ENCODE measurements at regions not wholly inside any gene's neighbourhood (a gene's known extent, or its start where the extent isn't known, plus 50 kb on each side); places are given as distances from the start of the nearest gene placed in this dataset.
"Not testable (repeated sequence)": the region's sequence is repeated elsewhere in the genome, so short reads cannot be mapped to it uniquely, and the experiment has no call there.

- POLR2A ChIA-PET: no interaction called here
- TF ChIP-seq MAX (IDR thresholded peaks at IDR 0.05; ENCODE audit: insufficient read depth, insufficient read length) (no peak), POLR2AphosphoS5 (IDR thresholded peaks at IDR 0.05; ENCODE audit: insufficient read depth, low read depth, low read length) (no peak), CTCF (IDR thresholded peaks at IDR 0.05; ENCODE audit: extremely low read depth in 1 of 2, insufficient read depth in 1 of 2, low read depth in 1 of 2, low read length in 2 of 2) (no peak), FOS (IDR thresholded peaks at IDR 0.05; ENCODE audit: borderline replicate concordance, insufficient read depth, low read length) (no peak), EZH2 (IDR thresholded peaks at IDR 0.05; ENCODE audit: borderline replicate concordance, low read depth, low read length, severe bottlenecking) (no peak), JUN (IDR thresholded peaks at IDR 0.05; ENCODE audit: borderline replicate concordance, insufficient read depth, insufficient read length, low read depth) (no peak), POLR2A (IDR thresholded peaks at IDR 0.05; ENCODE audit: low read depth, low read length) (no peak), GATA2 (IDR thresholded peaks at IDR 0.05; ENCODE audit: insufficient read depth, insufficient read length, low read depth, low read length) (no peak), MYC (IDR thresholded peaks at IDR 0.05; ENCODE audit: low read depth, low read length) (no peak)
- no peak for DNase-seq (ENCODE audit: low read depth, low spot score)
- BruUV-seq (replicated peaks): no TSS peak
- Histone ChIP-seq H3K4me2 (ENCODE audit: insufficient read depth, low read length) (no peak overlapping the region), H3K79me2 (ENCODE audit: control insufficient read depth, insufficient read depth, low read length) (no peaks in the 10 kb centered on the region), H3K9ac (replicated peaks; ENCODE audit: extremely low read depth, insufficient read depth, low read length) (no peak overlapping the region), H3K9me1 (replicated peaks; ENCODE audit: control insufficient read depth, extremely low read depth, insufficient read depth, low read length) (no peaks in the 10 kb centered on the region), H3K4me3 (replicated peaks in 1 of 3; ENCODE audit: insufficient read depth in 1 of 3, low read depth in 1 of 3, low read length in 3 of 3) (no peak overlapping the region), H3K9me3 (replicated peaks; ENCODE audit: control insufficient read depth, insufficient read depth, low read length) (peaks cover 9% of the 10 kb centered on the region), H2AFZ (ENCODE audit: low read depth, low read length) (no peak overlapping the region), H3K27ac (ENCODE audit: insufficient read depth, low read depth, low read length) (no peak overlapping the region), H4K20me1 (replicated peaks; ENCODE audit: control insufficient read depth, extremely low read depth, insufficient read depth, low read length) (no peaks in the 10 kb centered on the region), H3K27me3 (ENCODE audit: control insufficient read depth in 2 of 2, insufficient read depth in 2 of 2, low read length in 2 of 2) (no peaks in the 10 kb centered on the region), H3K4me1 (ENCODE audit: control insufficient read depth, extremely low read depth, insufficient read depth, low read length) (no peaks in the 10 kb centered on the region), H3K36me3 (ENCODE audit: control insufficient read depth in 2 of 2, extremely low read depth in 1 of 2, insufficient read depth in 2 of 2, low read length in 2 of 2) (no peaks in the 10 kb centered on the region)
- FAIRE-seq: no peak
- intact Hi-C loops (cut with micrococcal nuclease): no loop called here
- CTCF ChIA-PET: no interaction called here
- dilution Hi-C loops (cut with MboI; ENCODE audit: extremely low pct_ligation_motif_present, low sequenced_read_pairs): no loop called here
Observed at GRCh38 chr15:20642054-20642767, 100.6 kb upstream of the GOLGA6L6 start.

- H4K20me1 ChIP-seq (replicated peaks; ENCODE audit: control insufficient read depth, extremely low read depth, insufficient read depth, low read length); BruUV-seq (replicated peaks); H3K4me3 ChIP-seq (replicated peaks in 1 of 3; ENCODE audit: insufficient read depth in 1 of 3, low read depth in 1 of 3, low read length in 3 of 3); H3K9me1 ChIP-seq (replicated peaks; ENCODE audit: control insufficient read depth, extremely low read depth, insufficient read depth, low read length); dilution Hi-C loops (cut with MboI; ENCODE audit: extremely low pct_ligation_motif_present, low sequenced_read_pairs); DNase-seq (ENCODE audit: low read depth, low spot score); H3K9ac ChIP-seq (replicated peaks; ENCODE audit: extremely low read depth, insufficient read depth, low read length); H3K27ac ChIP-seq (ENCODE audit: insufficient read depth, low read depth, low read length); CTCF ChIA-PET; POLR2A ChIA-PET; H2AFZ ChIP-seq (ENCODE audit: low read depth, low read length); H3K27me3 ChIP-seq (ENCODE audit: control insufficient read depth in 2 of 2, insufficient read depth in 2 of 2, low read length in 2 of 2); intact Hi-C loops (cut with micrococcal nuclease); H3K9me3 ChIP-seq (replicated peaks; ENCODE audit: control insufficient read depth, insufficient read depth, low read length); H3K4me2 ChIP-seq (ENCODE audit: insufficient read depth, low read length); H3K36me3 ChIP-seq (ENCODE audit: control insufficient read depth in 2 of 2, extremely low read depth in 1 of 2, insufficient read depth in 2 of 2, low read length in 2 of 2); FAIRE-seq; H3K79me2 ChIP-seq (ENCODE audit: control insufficient read depth, insufficient read depth, low read length); H3K4me1 ChIP-seq (ENCODE audit: control insufficient read depth, extremely low read depth, insufficient read depth, low read length): not testable (repeated sequence)
Observed at GRCh38 chr15:20640427-20640826, 98.8 kb upstream of the GOLGA6L6 start.

GRCh38 chr15:20639224-20639623 lies 97.6 kb upstream of the GOLGA6L6 start:
- H3K27ac ChIP-seq (ENCODE audit: insufficient read depth, low read depth, low read length); H3K4me1 ChIP-seq (ENCODE audit: control insufficient read depth, extremely low read depth, insufficient read depth, low read length); H3K36me3 ChIP-seq (ENCODE audit: control insufficient read depth in 2 of 2, extremely low read depth in 1 of 2, insufficient read depth in 2 of 2, low read length in 2 of 2); H3K4me2 ChIP-seq (ENCODE audit: insufficient read depth, low read length); POLR2A ChIA-PET; dilution Hi-C loops (cut with MboI; ENCODE audit: extremely low pct_ligation_motif_present, low sequenced_read_pairs); DNase-seq (ENCODE audit: low read depth, low spot score); CTCF ChIA-PET; H4K20me1 ChIP-seq (replicated peaks; ENCODE audit: control insufficient read depth, extremely low read depth, insufficient read depth, low read length); H3K27me3 ChIP-seq (ENCODE audit: control insufficient read depth in 2 of 2, insufficient read depth in 2 of 2, low read length in 2 of 2); H3K9me3 ChIP-seq (replicated peaks; ENCODE audit: control insufficient read depth, insufficient read depth, low read length); H3K79me2 ChIP-seq (ENCODE audit: control insufficient read depth, insufficient read depth, low read length); intact Hi-C loops (cut with micrococcal nuclease); FAIRE-seq; H2AFZ ChIP-seq (ENCODE audit: low read depth, low read length); H3K4me3 ChIP-seq (replicated peaks in 1 of 3; ENCODE audit: insufficient read depth in 1 of 3, low read depth in 1 of 3, low read length in 3 of 3); BruUV-seq (replicated peaks); H3K9me1 ChIP-seq (replicated peaks; ENCODE audit: control insufficient read depth, extremely low read depth, insufficient read depth, low read length); H3K9ac ChIP-seq (replicated peaks; ENCODE audit: extremely low read depth, insufficient read depth, low read length): not testable (repeated sequence)
